ENCODE measurements at regions not wholly inside any gene's neighbourhood (a gene's known extent, or its start where the extent isn't known, plus 50 kb on each side); places are given as distances from the start of the nearest gene placed in this dataset.

DNA sequence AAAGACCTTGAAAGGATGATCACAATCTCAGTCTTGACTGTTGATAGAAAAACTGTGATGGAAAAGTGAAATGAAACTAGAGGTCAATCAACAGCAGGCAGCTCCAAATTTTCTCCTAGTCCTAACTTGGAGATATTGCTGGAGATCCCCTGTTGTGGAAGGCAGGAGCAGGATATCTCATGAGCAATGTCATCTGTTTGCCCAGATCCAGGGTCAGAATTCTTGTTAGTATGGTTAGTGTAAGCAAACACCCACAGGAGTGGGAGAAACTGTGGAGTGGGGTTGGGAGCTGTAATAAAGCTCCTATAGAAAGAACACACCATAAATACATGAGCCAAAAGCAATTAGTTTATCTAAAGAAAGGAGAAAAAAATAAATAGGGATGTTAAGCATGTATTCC lies 169.0 kb downstream of the AKR1D1 start:
- TF ChIP-seq, protein P1, sequence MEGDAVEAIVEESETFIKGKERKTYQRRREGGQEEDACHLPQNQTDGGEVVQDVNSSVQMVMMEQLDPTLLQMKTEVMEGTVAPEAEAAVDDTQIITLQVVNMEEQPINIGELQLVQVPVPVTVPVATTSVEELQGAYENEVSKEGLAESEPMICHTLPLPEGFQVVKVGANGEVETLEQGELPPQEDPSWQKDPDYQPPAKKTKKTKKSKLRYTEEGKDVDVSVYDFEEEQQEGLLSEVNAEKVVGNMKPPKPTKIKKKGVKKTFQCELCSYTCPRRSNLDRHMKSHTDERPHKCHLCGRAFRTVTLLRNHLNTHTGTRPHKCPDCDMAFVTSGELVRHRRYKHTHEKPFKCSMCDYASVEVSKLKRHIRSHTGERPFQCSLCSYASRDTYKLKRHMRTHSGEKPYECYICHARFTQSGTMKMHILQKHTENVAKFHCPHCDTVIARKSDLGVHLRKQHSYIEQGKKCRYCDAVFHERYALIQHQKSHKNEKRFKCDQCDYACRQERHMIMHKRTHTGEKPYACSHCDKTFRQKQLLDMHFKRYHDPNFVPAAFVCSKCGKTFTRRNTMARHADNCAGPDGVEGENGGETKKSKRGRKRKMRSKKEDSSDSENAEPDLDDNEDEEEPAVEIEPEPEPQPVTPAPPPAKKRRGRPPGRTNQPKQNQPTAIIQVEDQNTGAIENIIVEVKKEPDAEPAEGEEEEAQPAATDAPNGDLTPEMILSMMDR (conservative IDR thresholded peaks at IDR 0.05; ENCODE audit: low read length) = no peak
- TF ChIP-seq EZH2phosphoT487 (IDR thresholded peaks at IDR 0.05; ENCODE audit: borderline replicate concordance) = no peak
